ENCODE measurements at regions not wholly inside any gene's neighbourhood (a gene's known extent, or its start where the extent isn't known, plus 50 kb on each side); places are given as distances from the start of the nearest gene placed in this dataset.

DNA sequence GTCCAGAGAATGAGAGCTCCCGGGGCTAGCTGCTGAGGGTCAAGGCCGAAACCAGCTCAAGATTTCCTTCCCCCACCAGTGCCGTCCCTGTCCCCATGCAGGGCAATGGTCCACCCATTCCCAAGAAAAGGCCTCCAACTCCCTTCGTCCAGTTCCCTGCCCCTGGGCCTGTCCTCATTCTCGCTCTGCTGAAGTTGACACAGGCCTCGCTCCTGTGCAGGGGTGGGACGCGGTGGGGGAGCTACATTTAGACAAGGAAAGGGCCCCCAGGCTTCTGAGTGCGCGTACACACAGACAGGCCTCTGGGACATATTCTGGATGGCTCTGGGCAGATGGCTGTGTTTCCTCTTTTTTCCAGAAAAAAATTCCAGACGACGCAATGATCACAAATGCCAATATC, 188.3 kb downstream of the ETS2 start:
- Mint-ChIP-seq H3K27me3 (ENCODE audit: low read depth) (peaks cover 20% of the 10 kb centered on the region), H3K27ac (no peak overlapping the region), H3K4me3 (no peak overlapping the region), H3K9me3 (no peaks in the 10 kb centered on the region; a peak in 1 of 5 replicates), H3K4me1 (peaks cover 42 to 43% of the 10 kb centered on the region in 2 experiments), H3K36me3 (ENCODE audit: insufficient read depth in 1 of 3, low read depth in 3 of 3) (no peaks in the 10 kb centered on the region)
- H3K9ac ChIP-seq (ENCODE audit: extremely low read depth, insufficient read length, low read length) = no peak overlapping the region
- H4K5ac ChIP-seq (ENCODE audit: insufficient read length, low read depth, low read length) = no peak overlapping the region
- no peak overlapping the region for H3K27ac ChIP-seq (ENCODE audit: insufficient read length, low read depth, low read length)
- TF ChIP-seq, protein P1, sequence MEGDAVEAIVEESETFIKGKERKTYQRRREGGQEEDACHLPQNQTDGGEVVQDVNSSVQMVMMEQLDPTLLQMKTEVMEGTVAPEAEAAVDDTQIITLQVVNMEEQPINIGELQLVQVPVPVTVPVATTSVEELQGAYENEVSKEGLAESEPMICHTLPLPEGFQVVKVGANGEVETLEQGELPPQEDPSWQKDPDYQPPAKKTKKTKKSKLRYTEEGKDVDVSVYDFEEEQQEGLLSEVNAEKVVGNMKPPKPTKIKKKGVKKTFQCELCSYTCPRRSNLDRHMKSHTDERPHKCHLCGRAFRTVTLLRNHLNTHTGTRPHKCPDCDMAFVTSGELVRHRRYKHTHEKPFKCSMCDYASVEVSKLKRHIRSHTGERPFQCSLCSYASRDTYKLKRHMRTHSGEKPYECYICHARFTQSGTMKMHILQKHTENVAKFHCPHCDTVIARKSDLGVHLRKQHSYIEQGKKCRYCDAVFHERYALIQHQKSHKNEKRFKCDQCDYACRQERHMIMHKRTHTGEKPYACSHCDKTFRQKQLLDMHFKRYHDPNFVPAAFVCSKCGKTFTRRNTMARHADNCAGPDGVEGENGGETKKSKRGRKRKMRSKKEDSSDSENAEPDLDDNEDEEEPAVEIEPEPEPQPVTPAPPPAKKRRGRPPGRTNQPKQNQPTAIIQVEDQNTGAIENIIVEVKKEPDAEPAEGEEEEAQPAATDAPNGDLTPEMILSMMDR (conservative IDR thresholded peaks at IDR 0.05) = no peak
- H3T11ph ChIP-seq (ENCODE audit: low read length) = no peak overlapping the region
- no peak overlapping the region for H2AFZ ChIP-seq (ENCODE audit: low read length)
- no peak overlapping the region; the same call in 1 of the 2 replicates for H3K14ac ChIP-seq (ENCODE audit: insufficient read depth, low read length)
- no peak for DNase-seq
- no peaks in the 10 kb centered on the region for H3K27me3 ChIP-seq (ENCODE audit: insufficient read depth, low read length)
- H3K18ac ChIP-seq (ENCODE audit: insufficient read length, low read depth, low read length) = no peak overlapping the region
- H3K4ac ChIP-seq (ENCODE audit: low read depth, low read length) = no peak overlapping the region
- no peaks in the 10 kb centered on the region for H3K79me1 ChIP-seq (ENCODE audit: insufficient read depth, low read depth, low read length, poor library complexity, severe bottlenecking)
- H3K4me1 ChIP-seq (ENCODE audit: insufficient read depth, low read length) = peaks cover 9% of the 10 kb centered on the region; the same call in 1 of the 2 replicates
- H4K91ac ChIP-seq (ENCODE audit: insufficient read length, low read depth, low read length) = no peak overlapping the region
- no peak overlapping the region for H2BK120ac ChIP-seq (ENCODE audit: low read depth, low read length, poor library complexity, severe bottlenecking)
- no peaks in the 10 kb centered on the region for H4K20me1 ChIP-seq (ENCODE audit: control insufficient read depth, insufficient read depth, insufficient read length)
- no peak overlapping the region for H3K4me2 ChIP-seq (ENCODE audit: insufficient read depth, insufficient read length, low read length)
- no peak overlapping the region for H4K8ac ChIP-seq (replicated peaks; ENCODE audit: insufficient read length, low read depth, low read length)
- no peak overlapping the region for H2BK12ac ChIP-seq (ENCODE audit: insufficient read length, low read depth, low read length)
- H3K79me2 ChIP-seq (ENCODE audit: insufficient read depth, low read length) = no peaks in the 10 kb centered on the region
- no peak overlapping the region for H3K23ac ChIP-seq (ENCODE audit: insufficient read length, low read depth, low read length)
- H2AK5ac ChIP-seq (ENCODE audit: insufficient read length, low read length) = no peak overlapping the region
- H2BK15ac ChIP-seq (ENCODE audit: low read depth, low read length) = no peak overlapping the region
- H3K9me3 ChIP-seq (ENCODE audit: control insufficient read depth, low read depth, low read length) = no peaks in the 10 kb centered on the region
- H3K56ac ChIP-seq (ENCODE audit: insufficient read length, low read depth, low read length) = no peak overlapping the region
- no peak overlapping the region for H2BK5ac ChIP-seq (ENCODE audit: insufficient read length, low read length)
- H2BK20ac ChIP-seq (ENCODE audit: low read depth, low read length, poor library complexity, severe bottlenecking) = no peak overlapping the region
- no peaks in the 10 kb centered on the region for H3K23me2 ChIP-seq (ENCODE audit: insufficient read length, low read depth, low read length, poor library complexity, severe bottlenecking)
- no CpG with 5 or more reads among the region's 12 CpGs for WGBS (ENCODE audit: extremely low coverage, insufficient read length, low lambda C conversion rate)
